Activated B cell treated with CpG ODN at 0.5 μM for 24 hours (primary cell): ENCODE measurements at regions not wholly inside any gene's neighbourhood (a gene's known extent, or its start where the extent isn't known, plus 50 kb on each side); places are given as distances from the start of the nearest gene placed in this dataset.

Source experiments
- ATAC-seq: fragments of 200-7000 bp; cut with Tn5 transposase; one replicate; pipeline ENCODE4 v1.10.0; 2021; ENCODE audit warnings: low read depth, mild to moderate bottlenecking, moderate library complexity
- CTCF ChIA-PET: fragments of 350-600 bp; sonication (Branson Sonifier 250); formaldehyde crosslinking; loops from one replicate; lab custom pipeline; 2021; ENCODE audit warnings: antibody characterized with exemption; lab: Charles Lee
- POLR2A ChIA-PET: fragments of 350-600 bp; sonication (Branson Sonifier 250); formaldehyde crosslinking; loops from one replicate; lab custom pipeline; 2021; ENCODE audit warnings: antibody characterized with exemption; lab: Charles Lee
- DNase-seq: peaks from one replicate; pipeline ENCODE4 v3.0.0; 2022
- H3K27ac Mint-ChIP-seq: one replicate; pipeline ENCODE4 v1.8.0; 2020; ENCODE audit warnings: mixed read lengths
- H3K27me3 Mint-ChIP-seq: one replicate; pipeline ENCODE4 v1.8.0; 2021; ENCODE audit warnings: mixed read lengths
- H3K36me3 Mint-ChIP-seq: one replicate; pipeline ENCODE4 v1.8.0; 2021; ENCODE audit warnings: low read depth, mixed read lengths
- H3K4me1 Mint-ChIP-seq: one replicate; pipeline ENCODE4 v1.8.0; 2021; ENCODE audit warnings: mixed read lengths
- H3K4me3 Mint-ChIP-seq: one replicate; pipeline ENCODE4 v1.8.0; 2020; ENCODE audit warnings: mild to moderate bottlenecking, mixed read lengths
- H3K9me3 Mint-ChIP-seq: one replicate; pipeline ENCODE4 v1.8.0; 2020; ENCODE audit warnings: mixed read lengths
- CTCF ChIP-seq: fragments of 200-600 bp; IDR thresholded peaks from one replicate; pipeline ENCODE4 v1.8.0; 2022; ENCODE audit warnings: antibody characterized with exemption, mild to moderate bottlenecking
- intact Hi-C: fragments of 100-400 bp; cut with micrococcal nuclease; formaldehyde crosslinking; loops from one replicate; pipeline ENCODE4 v1.15.1; 2024

- Mint-ChIP-seq H3K9me3 (no peaks in the 10 kb centered on the region), H3K27me3 (no peaks in the 10 kb centered on the region), H3K4me3 (no peak overlapping the region), H3K27ac (no peak overlapping the region), H3K4me1 (no peaks in the 10 kb centered on the region), H3K36me3 (no peaks in the 10 kb centered on the region)
- no peak for DNase-seq
- ChIA-PET POLR2A (no interaction called here), CTCF (no interaction called here)
- no peak for TF ChIP-seq CTCF
- intact Hi-C loops: no loop called here
- ATAC-seq: no peak
These were observed 196.6 kb downstream of the PLK2 start for GRCh38 chr5:58263296-58263695.

GRCh38 chr5:58262226-58262625, 197.7 kb downstream of the PLK2 start:
- no peak overlapping the region for H3K27ac Mint-ChIP-seq
- intact Hi-C loops: no loop called here
- H3K27me3 Mint-ChIP-seq: no peaks in the 10 kb centered on the region
- DNase-seq: no peak
- CTCF ChIA-PET: no interaction called here
- ATAC-seq: no peak
- no peak for TF ChIP-seq CTCF
- H3K9me3 Mint-ChIP-seq: no peaks in the 10 kb centered on the region
- no peak overlapping the region for H3K4me3 Mint-ChIP-seq
- H3K36me3 Mint-ChIP-seq: no peaks in the 10 kb centered on the region
- H3K4me1 Mint-ChIP-seq: no peaks in the 10 kb centered on the region
- POLR2A ChIA-PET: no interaction called here

- DNase-seq: no peak
- CTCF ChIA-PET: no interaction called here
- no peak overlapping the region for H3K27ac Mint-ChIP-seq
- intact Hi-C loops: no loop called here
- TF ChIP-seq CTCF: no peak
- no peaks in the 10 kb centered on the region for H3K4me1 Mint-ChIP-seq
- POLR2A ChIA-PET: no interaction called here
- ATAC-seq: no peak
- H3K36me3 Mint-ChIP-seq: no peaks in the 10 kb centered on the region
- H3K4me3 Mint-ChIP-seq: no peak overlapping the region
- no peaks in the 10 kb centered on the region for H3K27me3 Mint-ChIP-seq
- no peaks in the 10 kb centered on the region for H3K9me3 Mint-ChIP-seq
These were observed 198.3 kb downstream of the PLK2 start for GRCh38 chr5:58261605-58262004.

- no peak overlapping the region for H3K4me3 Mint-ChIP-seq
- H3K27ac Mint-ChIP-seq: no peak overlapping the region
- H3K4me1 Mint-ChIP-seq: no peaks in the 10 kb centered on the region
- ChIA-PET POLR2A (no interaction called here), CTCF (no interaction called here)
- ATAC-seq: no peak
- H3K27me3 Mint-ChIP-seq: no peaks in the 10 kb centered on the region
- intact Hi-C loops: no loop called here
- no peak for TF ChIP-seq CTCF
- no peak for DNase-seq
- H3K36me3 Mint-ChIP-seq: no peaks in the 10 kb centered on the region
- no peaks in the 10 kb centered on the region for H3K9me3 Mint-ChIP-seq
These were observed 199.6 kb downstream of the PLK2 start for GRCh38 chr5:58260243-58260642.

GRCh38 chr5:58259685-58260152, 200.2 kb downstream of the PLK2 start:
- H3K4me1 Mint-ChIP-seq: no peaks in the 10 kb centered on the region
- ATAC-seq (no peak), DNase-seq (no peak)
- intact Hi-C loops: no loop called here
- no peak overlapping the region for H3K27ac Mint-ChIP-seq
- ChIA-PET CTCF (no interaction called here), POLR2A (no interaction called here)
- H3K4me3 Mint-ChIP-seq: no peak overlapping the region
- H3K36me3 Mint-ChIP-seq: no peaks in the 10 kb centered on the region
- H3K27me3 Mint-ChIP-seq: peaks cover 4% of the 10 kb centered on the region
- no peaks in the 10 kb centered on the region for H3K9me3 Mint-ChIP-seq
- TF ChIP-seq CTCF: no peak
